WTC11 (cell line): ENCODE measurements at regions not wholly inside any gene's neighbourhood (a gene's known extent, or its start where the extent isn't known, plus 50 kb on each side); places are given as distances from the start of the nearest gene placed in this dataset.

Experiments used
- ATAC-seq: fragments of 200-7000 bp; cut with Tn5 transposase; 2 replicates; pipeline ENCODE4 v1.10.0; 2021; ENCODE audit warnings: mild to moderate bottlenecking, moderate library complexity
- CTCF ChIA-PET: fragments of 300-600 bp; sonication (Branson Sonifier 250); formaldehyde crosslinking; loops from one replicate; lab custom pipeline; 2021; ENCODE audit warnings: antibody characterized with exemption; lab: Charles Lee
- POLR2A ChIA-PET: fragments of 350-600 bp; sonication (Branson Sonifier 250); formaldehyde crosslinking; loops from one replicate; lab custom pipeline; 2021; ENCODE audit warnings: antibody characterized with exemption; lab: Charles Lee
- DNase-seq: peaks from one replicate; pipeline ENCODE4 v3.0.0; 2021; ENCODE audit warnings: low spot score
- H3K27ac Mint-ChIP-seq: 2 replicates; pipeline ENCODE4 v1.8.0; 2021; ENCODE audit warnings: mixed read lengths
- H3K27me3 Mint-ChIP-seq: 2 replicates; pipeline ENCODE4 v1.8.0; 2021; ENCODE audit warnings: low read depth, mild to moderate bottlenecking, moderate library complexity, mixed read lengths
- H3K36me3 Mint-ChIP-seq: 2 replicates; pipeline ENCODE4 v1.8.0; 2021; ENCODE audit warnings: mixed read lengths
- H3K4me1 Mint-ChIP-seq: 2 replicates; pipeline ENCODE4 v1.8.0; 2022; ENCODE audit warnings: mixed read lengths
- H3K4me3 Mint-ChIP-seq: 2 replicates; pipeline ENCODE4 v1.8.0; 2021; ENCODE audit warnings: mild to moderate bottlenecking, moderate library complexity, mixed read lengths
- H3K9me3 Mint-ChIP-seq: 2 replicates; pipeline ENCODE4 v1.8.0; 2021; ENCODE audit warnings: mixed read lengths
- CREM ChIP-seq: sonication (generic); formaldehyde crosslinking; IDR thresholded peaks from 2 replicates; pipeline ENCODE4 v1.8.1; 2022; ENCODE audit warnings: mild to moderate bottlenecking, missing genetic modification reagents, moderate library complexity
- E2F4 ChIP-seq: sonication (generic); formaldehyde crosslinking; IDR thresholded peaks from 2 replicates; pipeline ENCODE4 v1.8.1; 2022; ENCODE audit warnings: low read depth, mild to moderate bottlenecking, moderate library complexity, missing genetic modification reagents, borderline replicate concordance
- ERG ChIP-seq: fragments of 250-450 bp; sonication (Bioruptor Pico); IDR thresholded peaks from 2 replicates; pipeline ENCODE4 v1.8.0; 2021; ENCODE audit warnings: mild to moderate bottlenecking
- FOXJ3 ChIP-seq: sonication (generic); formaldehyde crosslinking; IDR thresholded peaks from 2 replicates; pipeline ENCODE4 v1.9.0; 2021; ENCODE audit warnings: missing genetic modification reagents, mild to moderate bottlenecking, borderline replicate concordance
- FOXP4 ChIP-seq: sonication (generic); formaldehyde crosslinking; IDR thresholded peaks from 2 replicates; pipeline ENCODE4 v1.8.0; 2022; ENCODE audit warnings: mild to moderate bottlenecking, missing genetic modification reagents
- KAT7 ChIP-seq: sonication (generic); formaldehyde crosslinking; IDR thresholded peaks from 2 replicates; pipeline ENCODE4 v1.8.1; 2023; ENCODE audit warnings: missing genetic modification reagents, mild to moderate bottlenecking, borderline replicate concordance
- MAX ChIP-seq: sonication (generic); formaldehyde crosslinking; IDR thresholded peaks from 2 replicates; pipeline ENCODE4 v1.8.0; 2022; ENCODE audit warnings: mild to moderate bottlenecking, missing genetic modification reagents
- MYBL2 ChIP-seq: sonication (generic); formaldehyde crosslinking; IDR thresholded peaks from 2 replicates; pipeline ENCODE4 v1.8.1; 2023; ENCODE audit warnings: mild to moderate bottlenecking, moderate library complexity, missing genetic modification reagents
- NFYB ChIP-seq: sonication (generic); formaldehyde crosslinking; conservative IDR thresholded peaks from 2 replicates; pipeline ENCODE4 v1.8.0; 2022; ENCODE audit warnings: low read depth, missing genetic modification reagents
- OVOL2 ChIP-seq: fragments of 250-450 bp; sonication (Bioruptor Pico); IDR thresholded peaks from 2 replicates; pipeline ENCODE4 v1.9.0; 2021; ENCODE audit warnings: mild to moderate bottlenecking, borderline replicate concordance
- RELA ChIP-seq: sonication (generic); formaldehyde crosslinking; IDR thresholded peaks from 2 replicates; pipeline ENCODE4 v1.8.1; 2022; ENCODE audit warnings: missing genetic modification reagents, mild to moderate bottlenecking, borderline replicate concordance
- RORB ChIP-seq: fragments of 250-450 bp; sonication (Bioruptor Pico); IDR thresholded peaks from 2 replicates; pipeline ENCODE4 v1.9.0; 2021; ENCODE audit warnings: mild to moderate bottlenecking
- SOX15 ChIP-seq: fragments of 250-450 bp; sonication (Bioruptor Pico); IDR thresholded peaks from 2 replicates; pipeline ENCODE4 v1.9.0; 2021; ENCODE audit warnings: mild to moderate bottlenecking
- TEAD1 ChIP-seq: sonication (generic); formaldehyde crosslinking; IDR thresholded peaks from 2 replicates; pipeline ENCODE4 v1.8.0; 2022; ENCODE audit warnings: mild to moderate bottlenecking, missing genetic modification reagents
- TEAD4 ChIP-seq: sonication (generic); formaldehyde crosslinking; IDR thresholded peaks from 2 replicates; pipeline ENCODE4 v1.8.0; 2022; ENCODE audit warnings: mild to moderate bottlenecking, missing genetic modification reagents
- USF1 ChIP-seq: sonication (generic); formaldehyde crosslinking; IDR thresholded peaks from 2 replicates; pipeline ENCODE4 v1.8.0; 2022; ENCODE audit warnings: mild to moderate bottlenecking, missing genetic modification reagents
- ZNF138 ChIP-seq: sonication (generic); formaldehyde crosslinking; conservative IDR thresholded peaks from 2 replicates; pipeline ENCODE4 v1.8.1; 2022; ENCODE audit warnings: mild to moderate bottlenecking, moderate library complexity, missing genetic modification reagents
- ZNF263 ChIP-seq: sonication (generic); formaldehyde crosslinking; IDR thresholded peaks from 2 replicates; pipeline ENCODE4 v1.8.1; 2022; ENCODE audit warnings: low read depth, mild to moderate bottlenecking, moderate library complexity, missing genetic modification reagents
- ZNF281 ChIP-seq: sonication (generic); formaldehyde crosslinking; IDR thresholded peaks from 2 replicates; pipeline ENCODE4 v1.8.0; 2023; ENCODE audit warnings: mild to moderate bottlenecking, missing genetic modification reagents
- ZNF317 ChIP-seq: sonication (generic); formaldehyde crosslinking; IDR thresholded peaks from 2 replicates; pipeline ENCODE4 v1.8.1; 2023; ENCODE audit warnings: low read depth, mild to moderate bottlenecking, moderate library complexity, missing genetic modification reagents, borderline replicate concordance
- ZNF425 ChIP-seq: fragments of 250-450 bp; sonication (Bioruptor Pico); conservative IDR thresholded peaks from 2 replicates; pipeline ENCODE4 v1.9.0; 2021; ENCODE audit warnings: mild to moderate bottlenecking

- no peaks in the 10 kb centered on the region for H3K4me1 Mint-ChIP-seq
- ATAC-seq (no peak), DNase-seq (no peak)
- no peak for TF ChIP-seq TEAD4 (CRISPR knock-in tag)
- TF ChIP-seq SOX15 (CRISPR knock-in tag) = no peak
- no peak for TF ChIP-seq MYBL2
- TF ChIP-seq ZNF138 (CRISPR knock-in tag) = no peak
- no peak for TF ChIP-seq ZNF317
- no peak for TF ChIP-seq ERG
- no peak for TF ChIP-seq OVOL2 (CRISPR knock-in tag)
- TF ChIP-seq ZNF281 (CRISPR knock-in tag) = no peak
- TF ChIP-seq FOXJ3 = no peak
- no peaks in the 10 kb centered on the region; the same call in 1 of the 2 replicates for H3K27me3 Mint-ChIP-seq
- no peak overlapping the region for H3K27ac Mint-ChIP-seq
- CTCF ChIA-PET = no interaction called here
- POLR2A ChIA-PET = no interaction called here
- H3K36me3 Mint-ChIP-seq = peaks cover 35% of the 10 kb centered on the region
- H3K4me3 Mint-ChIP-seq = no peak overlapping the region
- peaks cover 66% of the 10 kb centered on the region for H3K9me3 Mint-ChIP-seq
Measured at GRCh38 chr6:164561656-164562055, 747.7 kb downstream of the C6orf118 start.

GRCh38 chr6:164554700-164555476 is 754.5 kb downstream of the C6orf118 start:
- Mint-ChIP-seq H3K27me3 (no peaks in the 10 kb centered on the region), H3K36me3 (peaks cover under 1% of the 10 kb centered on the region; the same call in 1 of the 2 replicates), H3K27ac (no peak overlapping the region), H3K9me3 (peaks cover 39% of the 10 kb centered on the region), H3K4me1 (no peaks in the 10 kb centered on the region), H3K4me3 (no peak overlapping the region)
- POLR2A ChIA-PET = no interaction called here
- no peak for DNase-seq
- no peak for TF ChIP-seq ZNF263 (CRISPR knock-in tag)
- TF ChIP-seq MAX (CRISPR knock-in tag) = no peak
- TF ChIP-seq USF1 (CRISPR knock-in tag) = no peak
- no peak for TF ChIP-seq KAT7 (CRISPR knock-in tag)
- TF ChIP-seq TEAD1 (CRISPR knock-in tag) = no peak
- no peak for TF ChIP-seq ZNF138 (CRISPR knock-in tag)
- CTCF ChIA-PET = no interaction called here
- peak; percentile 46; the same call in 1 of the 2 replicates for ATAC-seq

- Mint-ChIP-seq H3K36me3 (0 out of 2 replicates have a peak, but pooled peaks cover 3% of the 10 kb centered on the region), H3K4me1 (no peaks in the 10 kb centered on the region), H3K9me3 (peaks cover 41% of the 10 kb centered on the region), H3K4me3 (no peak overlapping the region), H3K27me3 (no peaks in the 10 kb centered on the region), H3K27ac (no peak overlapping the region)
- ChIA-PET CTCF (no interaction called here), POLR2A (no interaction called here)
- ATAC-seq (no peak), DNase-seq (no peak)
- no peak for TF ChIP-seq NFYB (CRISPR knock-in tag)
- no peak for TF ChIP-seq ZNF425
- no peak for TF ChIP-seq FOXP4
- TF ChIP-seq E2F4 (CRISPR knock-in tag) = no peak
- no peak for TF ChIP-seq RELA (CRISPR knock-in tag)
- TF ChIP-seq ZNF317 = no peak
- no peak for TF ChIP-seq RORB
- TF ChIP-seq CREM (CRISPR knock-in tag) = no peak
Measured at GRCh38 chr6:164554226-164554625, 755.2 kb downstream of the C6orf118 start.
